Common myeloid progenitor, CD34-positive (primary cell): ENCODE measurements at regions not wholly inside any gene's neighbourhood (a gene's known extent, or its start where the extent isn't known, plus 50 kb on each side); places are given as distances from the start of the nearest gene placed in this dataset.

Source experiments
- CTCF ChIA-PET: fragments of 350-600 bp; sonication (Branson Sonifier 250); formaldehyde crosslinking; loops from one replicate; lab custom pipeline; 2021; ENCODE audit warnings: antibody characterized with exemption; lab: Charles Lee
- POLR2A ChIA-PET: fragments of 350-600 bp; sonication (Branson Sonifier 250); formaldehyde crosslinking; loops from one replicate; lab custom pipeline; 2021; ENCODE audit warnings: antibody characterized with exemption; lab: Charles Lee
- DNase-seq, 3 donors: peaks; one replicate each; pipeline versions ENCODE4 v3.0.0 to v3.0.0-alpha.2; 2013
- H3K27ac ChIP-seq, 2 experiments: 1 replicate in 1 of 2; 2 replicates in 1 of 2; pipeline ENCODE4 v1.7.0; 2013; ENCODE audit warnings: inconsistent platforms in 2 of 2, low read length in 2 of 2, mild to moderate bottlenecking in 2 of 2, low read depth in 1 of 2, moderate library complexity in 1 of 2; ENCODE audit not compliant: severe bottlenecking in 2 of 2, insufficient read depth in 1 of 2, poor library complexity in 1 of 2
- H3K27me3 ChIP-seq, 5 experiments: replicated peaks in 2 of 5; 1 replicate in 3 of 5; 2 replicates in 2 of 5; pipeline versions ENCODE4 v1.6.1 to v1.7.0; 2013; ENCODE audit warnings: low read length in 4 of 5, mild to moderate bottlenecking in 2 of 5, moderate library complexity in 2 of 5, inconsistent platforms in 1 of 5; ENCODE audit not compliant: insufficient read depth in 5 of 5, control insufficient read depth in 4 of 5
- H3K36me3 ChIP-seq, 4 experiments: 1 replicate in 2 of 4; 2 replicates in 2 of 4; pipeline versions ENCODE4 v1.6.1 to v1.7.0; 2013; ENCODE audit warnings: low read length in 3 of 4, control low read depth in 1 of 4, mild to moderate bottlenecking in 1 of 4; ENCODE audit not compliant: control insufficient read depth in 4 of 4, insufficient read depth in 4 of 4
- H3K4me1 ChIP-seq, 4 experiments: 1 replicate in 3 of 4; 2 replicates in 1 of 4; pipeline versions ENCODE4 v1.6.1 to v1.7.1; 2013; ENCODE audit warnings: low read length in 3 of 4, mild to moderate bottlenecking in 3 of 4, control low read depth in 1 of 4, inconsistent platforms in 1 of 4, moderate library complexity in 1 of 4; ENCODE audit not compliant: control insufficient read depth in 4 of 4, insufficient read depth in 4 of 4; ENCODE audit errors: control extremely low read depth in 1 of 4
- H3K4me3 ChIP-seq, 7 experiments: 1 replicate in 4 of 7; 2 replicates in 3 of 7; pipeline versions ENCODE4 v1.5.1 to v1.7.0; 2013; ENCODE audit warnings: mild to moderate bottlenecking in 7 of 7, low read length in 6 of 7, moderate library complexity in 6 of 7, inconsistent platforms in 2 of 7, low read depth in 2 of 7, control low read depth in 1 of 7; ENCODE audit not compliant: insufficient read depth in 4 of 7, control insufficient read depth in 1 of 7; ENCODE audit errors: extremely low read depth in 1 of 7
- H3K9me3 ChIP-seq, 5 experiments: 1 replicate in 4 of 5; 2 replicates in 1 of 5; pipeline versions ENCODE4 v1.6.1 to v1.7.1; 2013; ENCODE audit warnings: low read length in 4 of 5, mild to moderate bottlenecking in 2 of 5, inconsistent platforms in 1 of 5, low read depth in 1 of 5, moderate library complexity in 1 of 5; ENCODE audit not compliant: control insufficient read depth in 4 of 5, insufficient read depth in 2 of 5; ENCODE audit errors: control extremely low read depth in 1 of 5
- WGBS: methylation state at CpG from one replicate; pipeline ENCODE4 v1.1.5; 2013; ENCODE audit not compliant: insufficient coverage; 5-methylcytosine and 5-hydroxymethylcytosine counted together

GRCh38 chr1:222889440-222889839 is 74.6 kb downstream of the DISP1 start:
- POLR2A ChIA-PET = no interaction called here
- no peak for DNase-seq
- Histone ChIP-seq H3K27me3 (no peaks in the 10 kb centered on the region), H3K27ac (no peak overlapping the region), H3K4me3 (no peak overlapping the region), H3K36me3 (peaks cover 0 to 4% (median 2%) of the 10 kb centered on the region in 4 experiments), H3K9me3 (peaks cover 0 to 7% (median 0%) of the 10 kb centered on the region in 5 experiments), H3K4me1 (peaks cover 0 to 5% (median 0%) of the 10 kb centered on the region in 4 experiments)
- no CpG with 5 or more reads among the region's 1 CpG for WGBS
- CTCF ChIA-PET = no interaction called here

GRCh38 chr1:222890716-222891115 is 75.9 kb downstream of the DISP1 start:
- H3K27me3 ChIP-seq = no peaks in the 10 kb centered on the region
- CTCF ChIA-PET = no interaction called here
- 100% methylated on average over 1 of the region's 2 CpGs for WGBS
- POLR2A ChIA-PET = no interaction called here
- H3K36me3 ChIP-seq = peaks cover 0 to 4% (median 2%) of the 10 kb centered on the region in 4 experiments
- no peak for DNase-seq
- no peak overlapping the region for H3K27ac ChIP-seq
- H3K9me3 ChIP-seq = peaks cover 0 to 7% (median 0%) of the 10 kb centered on the region in 5 experiments
- H3K4me3 ChIP-seq = no peak overlapping the region
- peaks cover 0 to 5% (median 0%) of the 10 kb centered on the region in 4 experiments for H3K4me1 ChIP-seq

DNA sequence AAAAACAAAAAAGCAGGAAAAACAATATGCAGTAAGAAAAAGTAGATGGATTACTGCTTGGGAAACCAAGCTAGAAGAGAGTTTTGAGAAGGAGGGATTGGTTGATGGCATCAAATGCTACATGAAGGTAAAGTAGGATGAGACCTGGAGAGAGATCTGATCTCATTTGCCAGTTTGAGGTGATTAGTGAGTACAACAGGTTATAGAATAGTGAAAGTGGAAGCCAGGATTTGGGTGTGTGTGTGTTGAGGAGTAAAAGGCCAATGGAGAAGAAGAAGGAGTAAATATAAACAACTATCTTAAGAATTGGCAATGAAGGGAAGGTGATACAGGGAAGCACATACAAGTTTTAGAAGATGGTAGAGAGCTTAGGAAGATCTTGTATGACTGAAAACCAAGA is 76.7 kb downstream of the DISP1 start:
- Histone ChIP-seq H3K36me3 (peaks cover 0 to 4% (median under 1%) of the 10 kb centered on the region in 4 experiments), H3K4me1 (peaks cover 0 to 5% (median 0%) of the 10 kb centered on the region in 4 experiments), H3K27me3 (no peaks in the 10 kb centered on the region), H3K4me3 (no peak overlapping the region), H3K27ac (no peak overlapping the region), H3K9me3 (peaks cover 0 to 7% (median 0%) of the 10 kb centered on the region in 5 experiments)
- POLR2A ChIA-PET = no interaction called here
- CTCF ChIA-PET = no interaction called here
- no peak for DNase-seq

DNA sequence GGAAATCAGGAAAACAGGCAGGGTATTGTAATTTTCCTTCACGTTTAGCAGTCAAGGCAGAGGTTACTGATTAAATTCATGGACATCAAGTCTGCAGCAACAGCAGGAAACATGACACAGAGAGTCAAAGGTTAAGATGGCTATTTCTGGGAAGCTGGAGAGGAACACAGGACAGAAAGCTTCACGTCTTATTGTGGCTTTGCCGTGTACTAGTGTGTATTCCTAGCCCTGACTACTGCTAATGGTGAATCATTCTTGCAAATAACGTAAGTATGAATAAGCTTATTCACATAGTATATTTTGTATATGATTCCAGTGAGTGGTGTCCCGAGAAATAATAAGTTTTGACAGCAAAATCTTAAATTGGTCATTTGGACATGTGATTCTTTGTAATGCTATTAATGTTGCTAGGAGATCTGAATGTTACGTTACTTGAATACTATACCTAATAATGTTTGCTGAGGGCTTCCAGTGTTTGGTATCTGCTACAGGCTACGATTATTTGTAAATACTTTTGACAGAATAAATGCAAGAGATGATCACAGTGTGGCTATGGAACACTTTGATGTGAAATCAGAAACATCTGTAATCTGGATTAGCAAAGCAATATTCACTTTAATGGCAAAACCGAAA is 77.4 kb downstream of the DISP1 start:
- Histone ChIP-seq H3K27ac (no peak overlapping the region), H3K27me3 (no peaks in the 10 kb centered on the region), H3K4me3 (no peak overlapping the region), H3K36me3 (peaks cover 0 to 4% (median under 1%) of the 10 kb centered on the region in 4 experiments), H3K4me1 (peaks cover 0 to 7% (median 3%) of the 10 kb centered on the region in 4 experiments), H3K9me3 (peaks cover 0 to 7% (median 0%) of the 10 kb centered on the region in 5 experiments)
- ChIA-PET CTCF (no interaction called here), POLR2A (no interaction called here)
- WGBS = 100% methylated on average over 3 of the region's 8 CpGs
- no peak for DNase-seq

- WGBS = 97% methylated on average over 8 of the region's 13 CpGs
- peaks cover 0 to 4% (median under 1%) of the 10 kb centered on the region in 4 experiments for H3K36me3 ChIP-seq
- H3K4me3 ChIP-seq = no peak overlapping the region
- no peaks in the 10 kb centered on the region for H3K27me3 ChIP-seq
- peaks cover 0 to 7% (median 0%) of the 10 kb centered on the region in 5 experiments for H3K9me3 ChIP-seq
- no peak overlapping the region for H3K27ac ChIP-seq
- ChIA-PET CTCF (interaction anchor here (1.0 to 1.4 kb wide), 2 partner anchors 17 to 29 kb away, joined by 3 read pairs; no protein-coding TSS in a partner anchor), POLR2A (no interaction called here)
- peaks cover 0 to 13% (median 7%) of the 10 kb centered on the region in 4 experiments for H3K4me1 ChIP-seq
- DNase-seq = no peak
Measured at GRCh38 chr1:222893255-222893654, 78.4 kb downstream of the DISP1 start.

DNA sequence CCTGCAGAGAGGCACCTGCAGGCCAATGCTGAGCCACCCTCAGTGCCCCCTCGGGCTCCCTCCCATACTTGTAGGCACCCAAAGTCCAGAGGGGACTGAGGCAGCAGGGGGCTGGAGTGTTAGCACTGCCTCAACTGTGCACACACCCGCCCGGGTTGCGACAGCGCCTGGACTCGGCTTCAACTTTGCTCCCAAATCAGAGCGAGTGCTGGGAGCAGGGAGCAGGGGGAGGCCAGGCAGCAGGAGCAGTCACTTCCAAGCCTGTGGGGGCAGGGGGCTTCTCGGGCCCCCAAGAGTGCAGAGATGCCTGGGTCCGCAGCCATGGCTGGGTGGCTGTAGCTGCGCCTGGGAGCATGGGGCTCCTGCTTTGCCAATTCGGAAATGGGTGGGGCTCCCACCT is 79.5 kb downstream of the DISP1 start:
- no peak overlapping the region for H3K27ac ChIP-seq
- POLR2A ChIA-PET = no interaction called here
- no peaks in the 10 kb centered on the region for H3K27me3 ChIP-seq
- peaks cover 0 to 4% (median under 1%) of the 10 kb centered on the region in 4 experiments for H3K36me3 ChIP-seq
- no peak overlapping the region for H3K4me3 ChIP-seq
- no peak for DNase-seq
- peaks cover 0 to 9% (median 7%) of the 10 kb centered on the region in 4 experiments for H3K4me1 ChIP-seq
- 99% methylated on average over 9 of the region's 11 CpGs for WGBS
- H3K9me3 ChIP-seq = peaks cover 0 to 7% (median 0%) of the 10 kb centered on the region in 5 experiments
- CTCF ChIA-PET = interaction anchor here (1.4 kb wide), 1 partner anchor 28 kb away, joined by 3 read pairs; no protein-coding TSS in a partner anchor
